HFF-Myc (cell line): ENCODE measurements at regions not wholly inside any gene's neighbourhood (a gene's known extent, or its start where the extent isn't known, plus 50 kb on each side); places are given as distances from the start of the nearest gene placed in this dataset.

Experiments
- DNase-seq: peaks from one replicate; pipeline ENCODE4 v3.0.0-alpha.2; 2011; ENCODE audit warnings: low read depth; ENCODE audit errors: extremely low read depth
- H3K4me3 ChIP-seq: replicated peaks from 2 replicates; pipeline ENCODE4 v1.5.1; 2011; ENCODE audit warnings: low read depth, mild to moderate bottlenecking, control low read depth, low read length
- TF ChIP-seq, protein P1 (sequence below): IDR thresholded peaks from 2 replicates; pipeline ENCODE4 v1.5.1; 2012; ENCODE audit warnings: mild to moderate bottlenecking, low read depth, low read length, control low read depth; ENCODE audit errors: missing control alignments

GRCh38 chr6:71031912-71032311, 75.1 kb upstream of the B3GAT2 start:
- TF ChIP-seq, protein P1, sequence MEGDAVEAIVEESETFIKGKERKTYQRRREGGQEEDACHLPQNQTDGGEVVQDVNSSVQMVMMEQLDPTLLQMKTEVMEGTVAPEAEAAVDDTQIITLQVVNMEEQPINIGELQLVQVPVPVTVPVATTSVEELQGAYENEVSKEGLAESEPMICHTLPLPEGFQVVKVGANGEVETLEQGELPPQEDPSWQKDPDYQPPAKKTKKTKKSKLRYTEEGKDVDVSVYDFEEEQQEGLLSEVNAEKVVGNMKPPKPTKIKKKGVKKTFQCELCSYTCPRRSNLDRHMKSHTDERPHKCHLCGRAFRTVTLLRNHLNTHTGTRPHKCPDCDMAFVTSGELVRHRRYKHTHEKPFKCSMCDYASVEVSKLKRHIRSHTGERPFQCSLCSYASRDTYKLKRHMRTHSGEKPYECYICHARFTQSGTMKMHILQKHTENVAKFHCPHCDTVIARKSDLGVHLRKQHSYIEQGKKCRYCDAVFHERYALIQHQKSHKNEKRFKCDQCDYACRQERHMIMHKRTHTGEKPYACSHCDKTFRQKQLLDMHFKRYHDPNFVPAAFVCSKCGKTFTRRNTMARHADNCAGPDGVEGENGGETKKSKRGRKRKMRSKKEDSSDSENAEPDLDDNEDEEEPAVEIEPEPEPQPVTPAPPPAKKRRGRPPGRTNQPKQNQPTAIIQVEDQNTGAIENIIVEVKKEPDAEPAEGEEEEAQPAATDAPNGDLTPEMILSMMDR = no peak
- no peak overlapping the region for H3K4me3 ChIP-seq
- no peak for DNase-seq

DNA sequence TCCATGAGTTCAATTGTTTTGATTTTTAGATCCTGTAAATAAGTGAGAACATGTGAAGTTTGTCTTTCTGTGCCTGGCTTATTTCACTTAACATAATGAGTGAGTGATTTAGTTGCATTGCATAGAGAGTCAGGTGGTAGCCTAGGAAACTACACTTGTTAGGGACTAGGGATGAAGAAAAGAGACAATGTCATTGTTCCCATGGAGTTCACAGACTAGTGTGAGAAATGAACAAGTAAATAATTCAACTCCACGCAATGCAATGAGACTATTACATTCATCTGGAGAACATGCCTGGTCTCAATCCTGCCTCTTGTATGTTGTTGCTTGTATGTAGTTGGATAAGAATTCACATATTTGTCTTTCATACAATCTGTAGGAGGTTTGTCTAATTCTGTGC, 76.3 kb upstream of the B3GAT2 start:
- TF ChIP-seq, protein P1 = no peak
- H3K4me3 ChIP-seq = no peak overlapping the region
- no peak for DNase-seq

DNA sequence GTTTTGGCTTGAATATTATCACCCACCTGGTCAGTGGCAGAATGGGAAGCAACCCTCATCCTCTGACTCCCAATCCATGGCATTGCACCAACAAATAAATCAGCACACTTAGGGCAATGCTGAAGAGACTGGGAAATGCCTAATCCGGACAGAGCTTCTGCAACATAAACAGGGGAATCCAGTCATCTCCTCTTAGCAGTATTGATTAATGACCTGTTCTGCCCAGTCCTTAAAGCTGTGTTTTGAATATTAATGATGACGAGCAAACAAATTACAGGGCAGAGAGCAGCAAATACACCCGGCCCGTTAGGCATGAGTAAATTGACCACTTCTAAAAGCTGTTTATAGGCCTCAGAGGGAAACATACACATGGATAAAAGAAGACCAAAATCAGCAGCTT, 77.0 kb upstream of the B3GAT2 start:
- H3K4me3 ChIP-seq = no peak overlapping the region
- TF ChIP-seq, protein P1 = no peak
- no peak for DNase-seq

- no peak overlapping the region for H3K4me3 ChIP-seq
- no peak for DNase-seq
- TF ChIP-seq, protein P1 = no peak
Observed at GRCh38 chr6:71034563-71035345, 77.9 kb upstream of the B3GAT2 start.

DNA sequence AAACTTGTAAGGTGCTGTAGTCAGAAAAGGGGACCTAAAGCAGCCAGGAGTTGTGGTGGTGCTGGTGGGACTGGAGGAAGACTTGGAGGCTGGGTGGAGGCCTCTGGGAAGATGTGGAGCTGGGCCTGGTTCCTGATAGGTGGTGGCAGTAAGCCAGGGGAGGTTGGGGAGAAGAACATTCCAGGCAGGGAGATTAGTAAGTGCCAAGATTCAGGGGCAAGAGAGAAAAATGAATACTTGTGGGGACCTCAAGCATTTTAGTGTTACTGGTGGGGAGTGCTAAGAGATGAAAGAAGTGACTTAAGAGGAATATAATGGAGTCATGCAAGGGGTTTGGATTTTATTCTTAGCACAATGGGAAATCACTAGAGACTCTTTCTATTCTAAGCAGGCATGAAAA, 79.0 kb upstream of the B3GAT2 start:
- H3K4me3 ChIP-seq = no peak overlapping the region
- DNase-seq = no peak
- TF ChIP-seq, protein P1 = no peak

DNA sequence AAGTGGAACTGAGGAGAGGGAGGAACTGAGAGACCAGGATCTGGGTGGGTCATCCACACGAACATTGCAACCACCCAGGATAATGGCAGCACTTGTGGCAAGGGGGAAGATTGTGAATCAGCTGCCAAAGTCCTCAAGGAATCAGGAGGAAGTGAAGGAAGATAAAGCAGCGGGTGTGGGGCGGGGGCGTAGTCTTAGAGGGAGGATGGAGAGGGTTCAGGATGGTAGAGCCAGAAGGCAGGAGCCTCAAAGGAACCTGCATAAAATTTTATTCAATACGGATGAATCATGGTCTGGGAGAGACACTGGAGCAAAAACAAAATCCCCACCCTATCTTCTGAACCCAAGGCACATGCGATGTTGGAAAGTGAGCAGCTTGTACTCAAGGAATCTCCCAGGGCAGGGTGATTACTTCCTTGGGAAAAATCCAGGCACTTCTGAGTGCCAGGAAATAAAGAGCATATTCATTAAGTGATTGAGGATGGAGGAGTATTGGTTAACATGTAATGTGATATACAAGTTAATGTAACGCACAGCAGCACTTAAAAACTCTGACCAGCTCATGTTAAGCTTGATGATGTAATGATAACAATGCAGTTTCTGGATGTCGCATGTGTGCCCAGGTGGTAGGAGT, 82.0 kb upstream of the B3GAT2 start:
- TF ChIP-seq, protein P1 = no peak
- H3K4me3 ChIP-seq = no peak overlapping the region
- DNase-seq = no peak
